T-helper 1 cell treated with Interleukin-12 subunit alpha and Interleukin-12 subunit beta and Interleukin-4 antibody, amounts not matched to agents 30 ng/mL and 1 ng/mL, for 36 hours (primary cell): ENCODE measurements at regions not wholly inside any gene's neighbourhood (a gene's known extent, or its start where the extent isn't known, plus 50 kb on each side); places are given as distances from the start of the nearest gene placed in this dataset.
"Not testable (repeated sequence)": the region's sequence is repeated elsewhere in the genome, so short reads cannot be mapped to it uniquely, and the experiment has no call there.

ENCODE experiments used
- intact Hi-C: fragments of 100-400 bp; cut with micrococcal nuclease; formaldehyde crosslinking; loops from one replicate; pipeline ENCODE4 v1.15.1; 2024

GRCh38 chr13:84127597-84128128 lies 245.4 kb upstream of the SLITRK1 start:
- intact Hi-C loops, result no loop called here

- intact Hi-C loops, result no loop called here
Observed at GRCh38 chr13:84126671-84127171, 244.4 kb upstream of the SLITRK1 start.

DNA sequence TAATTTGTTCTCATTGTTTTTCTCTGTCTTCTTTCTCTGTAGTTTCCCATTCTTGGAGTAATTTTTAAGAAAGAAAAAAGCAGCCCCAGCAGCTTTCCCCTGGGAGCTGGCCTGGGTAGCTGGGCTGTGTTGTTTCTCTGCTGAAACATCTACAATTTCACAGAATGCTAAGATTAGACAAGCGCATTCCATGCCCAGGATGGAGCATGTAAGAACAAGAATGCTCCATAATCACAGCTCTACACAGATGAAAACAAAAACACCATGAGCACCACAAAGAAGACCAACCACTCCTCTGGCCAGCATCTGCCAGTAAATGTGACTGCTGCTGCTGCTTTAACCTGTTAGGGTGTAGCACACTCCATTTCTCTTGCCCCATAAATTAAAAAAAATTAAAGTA lies 239.2 kb upstream of the SLITRK1 start:
- intact Hi-C loops, result no loop called here

DNA sequence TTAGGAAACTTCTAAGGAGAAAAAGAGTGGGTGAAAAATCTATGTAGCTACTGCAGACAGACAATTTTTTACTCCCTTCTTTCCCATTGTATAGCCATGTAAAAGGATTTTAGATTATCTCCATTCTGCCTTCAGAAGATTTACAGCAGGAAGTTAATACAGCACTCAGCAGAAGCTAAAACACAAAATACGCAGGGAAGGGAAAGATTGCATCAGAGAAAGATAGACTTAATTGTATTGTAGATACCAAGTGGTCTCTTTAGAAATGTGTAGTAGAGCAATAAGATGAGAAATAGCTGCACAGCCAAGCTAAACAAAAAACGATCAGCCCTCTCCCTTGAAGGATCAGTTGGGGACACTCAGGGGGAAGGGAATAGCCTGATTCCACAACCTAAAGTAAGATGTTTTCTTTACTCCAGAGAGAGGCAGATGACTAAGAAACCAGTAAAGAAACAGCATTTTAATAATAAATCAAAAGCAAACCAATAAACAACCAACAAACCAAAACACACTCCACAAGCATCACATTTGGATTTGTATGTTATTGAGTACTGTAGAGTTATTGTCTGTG lies 236.7 kb upstream of the SLITRK1 start:
- intact Hi-C loops, result no loop called here

GRCh38 chr13:84098273-84098672 lies 216.0 kb upstream of the SLITRK1 start:
- intact Hi-C loops, result no loop called here

GRCh38 chr13:84097148-84097547 lies 214.9 kb upstream of the SLITRK1 start:
- intact Hi-C loops, result no loop called here

DNA sequence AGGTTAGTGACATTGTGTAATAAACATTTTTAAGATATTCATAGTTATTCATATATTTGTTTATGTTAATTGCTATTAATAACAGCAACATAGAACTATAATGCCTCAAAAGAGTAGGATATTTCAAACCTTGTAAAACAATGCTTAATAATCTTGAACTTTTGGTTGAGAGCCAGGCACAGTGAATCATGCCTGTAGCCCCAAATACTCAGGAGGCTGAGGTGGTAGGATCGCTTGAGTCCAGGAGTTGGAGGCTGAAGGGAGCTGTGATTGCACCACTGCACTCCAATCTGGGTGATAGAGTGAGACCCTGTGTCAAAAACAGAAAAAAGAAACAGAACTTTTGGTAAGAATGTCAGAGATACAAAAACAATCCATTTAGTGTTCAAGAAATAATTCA lies 213.9 kb upstream of the SLITRK1 start:
- intact Hi-C loops, result no loop called here

DNA sequence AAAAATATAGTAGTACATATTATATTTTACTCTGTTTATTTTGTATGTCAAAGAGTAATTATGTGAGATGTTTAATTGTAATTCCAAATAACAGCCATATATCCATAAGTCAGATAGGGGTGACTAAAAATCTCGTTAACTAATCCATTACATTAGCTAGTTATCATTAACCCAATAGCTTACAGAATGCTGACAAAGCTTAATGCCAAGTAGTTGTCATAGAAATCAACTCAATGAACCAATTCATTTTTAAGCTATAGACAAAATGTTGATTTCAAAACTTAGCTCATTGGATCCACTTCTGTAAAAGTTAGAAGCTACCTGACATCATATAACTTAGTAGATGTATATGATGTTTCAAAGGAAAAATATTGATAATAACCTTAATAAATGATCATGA lies 206.7 kb upstream of the SLITRK1 start:
- intact Hi-C loops, result no loop called here

GRCh38 chr13:84086847-84087162 lies 204.5 kb upstream of the SLITRK1 start:
- intact Hi-C loops, result no loop called here

- intact Hi-C loops, result not testable (repeated sequence)
Observed at GRCh38 chr13:84086098-84086846, 204.0 kb upstream of the SLITRK1 start.

GRCh38 chr13:84082462-84082861 lies 200.2 kb upstream of the SLITRK1 start:
- intact Hi-C loops, result no loop called here

DNA sequence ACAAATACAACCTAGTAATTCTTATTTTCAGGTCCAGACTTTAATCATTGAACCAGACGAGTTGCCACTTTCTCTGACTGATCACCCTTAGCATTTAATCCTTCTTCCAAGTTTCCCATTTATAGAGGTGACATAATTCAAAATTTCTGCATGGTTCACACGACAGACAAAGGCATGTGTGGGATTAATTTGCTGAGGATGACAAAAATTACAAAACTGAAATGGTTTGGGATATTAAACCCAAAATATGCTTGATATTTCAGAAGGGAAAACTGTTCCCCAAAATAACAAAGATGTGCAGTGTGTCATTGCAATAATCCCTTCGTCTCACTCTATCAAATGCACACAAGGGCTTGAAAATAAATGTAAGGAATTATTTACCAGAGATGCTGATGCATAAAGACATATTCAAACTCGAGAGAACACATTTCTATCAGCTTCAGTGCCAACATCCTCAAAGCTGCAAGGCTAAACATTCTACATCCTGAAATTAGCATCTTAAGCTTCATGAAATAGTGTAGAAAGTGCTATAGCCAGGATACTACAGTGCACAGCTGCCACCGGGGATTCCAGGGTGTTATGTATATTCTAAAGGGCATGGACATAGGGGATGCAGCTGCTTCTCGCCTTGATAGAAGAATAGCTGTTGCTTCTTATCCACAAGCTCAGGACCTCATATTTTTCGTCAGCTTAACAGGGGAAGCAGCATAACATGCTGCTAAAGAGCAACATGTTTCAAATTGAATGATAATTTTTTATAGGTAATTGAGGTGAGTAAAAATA lies 198.7 kb upstream of the SLITRK1 start:
- intact Hi-C loops, result no loop called here

- intact Hi-C loops, result no loop called here
Observed at GRCh38 chr13:84077271-84077670, 195.0 kb upstream of the SLITRK1 start.

DNA sequence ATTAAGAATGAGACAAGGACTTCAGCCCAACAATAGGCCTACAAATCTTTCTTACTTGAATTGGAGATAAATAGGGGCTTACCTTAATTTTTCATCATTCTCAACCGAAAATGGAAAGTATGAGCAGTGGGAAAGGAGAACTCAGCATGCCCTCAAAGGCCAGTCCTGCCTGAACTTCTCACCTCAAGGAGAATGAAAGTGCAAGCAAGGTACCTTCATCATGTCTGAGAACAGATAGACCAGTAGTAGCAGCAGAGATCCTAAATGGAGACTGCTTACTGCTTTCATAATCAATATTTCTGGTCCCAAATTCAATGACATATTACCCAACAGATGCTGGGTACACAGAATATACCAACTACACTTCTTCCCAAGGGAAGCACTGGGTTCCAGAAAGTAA lies 194.0 kb upstream of the SLITRK1 start:
- intact Hi-C loops, result no loop called here

DNA sequence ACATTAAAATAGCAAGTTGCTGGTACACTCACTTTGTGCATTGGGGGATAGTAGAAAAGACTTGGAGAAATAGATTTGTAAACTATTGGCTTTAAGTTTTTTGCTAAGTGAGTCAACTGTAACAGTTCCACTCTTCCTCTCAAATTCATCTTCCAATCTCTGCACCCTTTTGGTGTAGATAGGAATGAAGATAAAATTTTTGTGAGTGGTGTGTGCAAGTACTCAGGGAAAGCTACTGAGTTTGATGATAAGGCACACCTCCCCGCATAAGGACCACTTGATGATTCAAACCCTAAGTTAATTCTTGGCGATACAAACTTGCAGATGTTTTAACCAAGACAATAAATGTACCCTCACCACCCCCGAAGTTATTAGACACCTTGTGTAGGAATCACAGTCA lies 168.3 kb upstream of the SLITRK1 start:
- intact Hi-C loops, result no loop called here

GRCh38 chr13:84049443-84050219 lies 167.4 kb upstream of the SLITRK1 start:
- intact Hi-C loops, result no loop called here

DNA sequence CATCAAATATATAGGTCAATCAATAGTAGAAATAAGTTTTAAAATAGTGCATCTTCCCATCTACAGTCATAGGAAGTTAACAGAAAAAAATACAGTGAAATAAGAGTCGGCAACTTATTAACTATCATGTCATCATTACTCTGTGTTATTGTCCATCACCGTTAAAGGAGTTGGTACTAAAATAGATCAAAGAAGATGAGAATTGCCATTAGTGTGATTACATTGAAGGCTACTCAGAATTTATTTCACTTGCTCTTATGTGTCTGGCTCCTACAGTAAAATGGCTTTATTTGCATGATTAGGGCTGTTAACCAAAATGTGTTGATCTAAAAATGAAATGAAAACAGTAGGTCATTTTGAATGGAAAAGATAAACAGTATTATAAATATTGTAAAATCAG lies 162.5 kb upstream of the SLITRK1 start:
- intact Hi-C loops, result no loop called here

- intact Hi-C loops, result no loop called here
Observed at GRCh38 chr13:84038001-84038400, 155.7 kb upstream of the SLITRK1 start.

GRCh38 chr13:84032116-84032515 lies 149.8 kb upstream of the SLITRK1 start:
- intact Hi-C loops, result no loop called here

DNA sequence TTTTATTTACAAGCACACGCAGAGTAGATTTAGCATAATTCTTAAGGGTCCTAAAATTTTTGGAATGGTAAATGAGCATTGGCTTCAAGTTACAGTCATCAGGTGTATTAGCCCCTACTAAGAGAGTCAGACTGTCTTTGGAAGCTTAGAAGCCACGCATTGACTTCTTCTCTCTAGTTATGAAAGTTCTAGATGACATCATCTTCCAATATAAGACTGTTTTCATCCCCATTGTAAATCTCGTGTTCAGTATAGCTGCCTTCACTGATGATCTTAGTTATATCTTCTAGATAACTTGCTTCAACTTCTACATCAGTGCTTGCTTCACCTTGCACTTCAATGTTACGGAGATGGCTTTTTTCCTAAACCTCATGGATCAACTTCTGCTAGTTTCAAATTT lies 148.8 kb upstream of the SLITRK1 start:
- intact Hi-C loops, result no loop called here

DNA sequence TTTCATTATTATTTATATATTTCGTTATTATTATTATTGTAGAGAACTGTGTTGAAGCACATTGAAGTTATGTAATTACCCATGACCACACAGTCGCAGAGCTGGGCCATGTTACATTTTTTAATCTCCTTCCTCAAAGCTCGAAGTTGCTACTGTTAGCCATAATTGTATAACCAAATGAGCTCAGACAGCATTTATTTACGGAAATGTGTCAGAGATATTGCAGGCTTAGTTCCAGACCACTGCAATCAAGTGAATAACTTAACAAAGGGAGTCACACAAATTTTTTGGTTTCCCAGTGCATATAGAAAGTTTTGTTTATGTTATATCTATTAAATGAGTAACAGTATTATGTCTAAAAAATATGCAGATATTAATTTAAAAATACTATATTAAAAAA lies 147.1 kb upstream of the SLITRK1 start:
- intact Hi-C loops, result no loop called here

- intact Hi-C loops, result no loop called here
Observed at GRCh38 chr13:84025824-84026223, 143.6 kb upstream of the SLITRK1 start.
